Tibial nerve (tissue), 4 donors: ENCODE measurements at regions not wholly inside any gene's neighbourhood (a gene's known extent, or its start where the extent isn't known, plus 50 kb on each side); places are given as distances from the start of the nearest gene placed in this dataset.

Experiments
- EP300 ChIP-seq, 2 donors: sonication (generic); formaldehyde crosslinking; IDR thresholded peaks; one replicate each; pipeline ENCODE4 v1.6.1; 2017; ENCODE audit warnings: antibody characterized with exemption in 2 of 2, mild to moderate bottlenecking in 1 of 2
- POLR2A ChIP-seq, 2 donors: fragments of 450-650 bp; IDR thresholded peaks; one replicate each; pipeline ENCODE4 v1.6.1; 2017; ENCODE audit warnings: antibody characterized with exemption in 2 of 2, mild to moderate bottlenecking in 2 of 2, moderate library complexity in 2 of 2
- TF ChIP-seq, protein P1 (sequence below), 5 experiments: fragments of 200-600 bp in 3 of 5; fragments of 450-650 bp in 2 of 5; sonication (generic) in 3 of 5; IDR thresholded peaks; one replicate each; pipeline ENCODE4 v1.5.1; 2016 to 2019; ENCODE audit warnings: antibody characterized with exemption in 5 of 5, mild to moderate bottlenecking in 3 of 5, moderate library complexity in 2 of 5

DNA sequence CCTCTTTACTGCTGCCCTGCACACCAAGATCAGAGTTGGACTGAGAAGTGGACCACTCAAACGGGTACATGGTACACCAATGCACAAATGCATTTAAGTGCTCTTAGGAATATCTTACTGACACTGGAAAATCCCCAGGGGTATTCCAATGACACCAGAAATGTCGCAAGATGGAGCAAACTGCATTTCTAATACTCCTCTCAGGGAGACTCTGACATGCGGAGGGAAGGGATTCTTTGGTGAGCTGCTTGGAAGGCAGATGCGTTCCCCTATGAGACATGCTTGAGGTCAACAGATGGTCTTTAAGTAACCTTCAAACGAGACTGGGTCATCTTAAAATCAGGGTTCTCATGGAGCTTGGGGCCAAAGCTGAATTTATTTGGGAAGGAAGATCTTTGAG, 521.8 kb upstream of the TCF4 start:
- TF ChIP-seq, protein P1, sequence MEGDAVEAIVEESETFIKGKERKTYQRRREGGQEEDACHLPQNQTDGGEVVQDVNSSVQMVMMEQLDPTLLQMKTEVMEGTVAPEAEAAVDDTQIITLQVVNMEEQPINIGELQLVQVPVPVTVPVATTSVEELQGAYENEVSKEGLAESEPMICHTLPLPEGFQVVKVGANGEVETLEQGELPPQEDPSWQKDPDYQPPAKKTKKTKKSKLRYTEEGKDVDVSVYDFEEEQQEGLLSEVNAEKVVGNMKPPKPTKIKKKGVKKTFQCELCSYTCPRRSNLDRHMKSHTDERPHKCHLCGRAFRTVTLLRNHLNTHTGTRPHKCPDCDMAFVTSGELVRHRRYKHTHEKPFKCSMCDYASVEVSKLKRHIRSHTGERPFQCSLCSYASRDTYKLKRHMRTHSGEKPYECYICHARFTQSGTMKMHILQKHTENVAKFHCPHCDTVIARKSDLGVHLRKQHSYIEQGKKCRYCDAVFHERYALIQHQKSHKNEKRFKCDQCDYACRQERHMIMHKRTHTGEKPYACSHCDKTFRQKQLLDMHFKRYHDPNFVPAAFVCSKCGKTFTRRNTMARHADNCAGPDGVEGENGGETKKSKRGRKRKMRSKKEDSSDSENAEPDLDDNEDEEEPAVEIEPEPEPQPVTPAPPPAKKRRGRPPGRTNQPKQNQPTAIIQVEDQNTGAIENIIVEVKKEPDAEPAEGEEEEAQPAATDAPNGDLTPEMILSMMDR (IDR thresholded peaks at IDR 0.05), result no peak
- TF ChIP-seq EP300 (IDR thresholded peaks at IDR 0.05) (no peak), POLR2A (IDR thresholded peaks at IDR 0.05) (no peak)
